Right atrium auricular region (tissue), 2 donors: ENCODE measurements at regions not wholly inside any gene's neighbourhood (a gene's known extent, or its start where the extent isn't known, plus 50 kb on each side); places are given as distances from the start of the nearest gene placed in this dataset.
"Not testable (repeated sequence)": the region's sequence is repeated elsewhere in the genome, so short reads cannot be mapped to it uniquely, and the experiment has no call there.

ENCODE experiments used
- DNase-seq: peaks from one replicate; pipeline ENCODE4 v3.0.0-alpha.2; 2019; ENCODE audit warnings: low spot score
- H3K27ac ChIP-seq, 2 donors: fragments of 200-600 bp; sonication (generic); 1 replicate in 1 of 2; 2 replicates in 1 of 2; pipeline ENCODE4 v1.5.1; 2016 to 2019
- H3K27me3 ChIP-seq, 2 donors: fragments of 200-600 bp; sonication (generic); one replicate each; pipeline versions ENCODE4 v1.5.1 to v1.6.0; 2017 to 2019
- H3K36me3 ChIP-seq: fragments of 200-600 bp; sonication (generic); one replicate; pipeline ENCODE4 v1.5.1; 2016
- H3K4me1 ChIP-seq, 2 donors: fragments of 200-600 bp; sonication (generic); one replicate each; pipeline versions ENCODE4 v1.5.1 to v1.6.0; 2017 to 2019
- H3K4me3 ChIP-seq, 2 donors: fragments of 200-600 bp; sonication (generic); 1 replicate in 1 of 2; 2 replicates in 1 of 2; pipeline ENCODE4 v1.5.1; 2017 to 2019; ENCODE audit warnings: mild to moderate bottlenecking in 1 of 2, moderate library complexity in 1 of 2
- H3K9me3 ChIP-seq, 2 donors: fragments of 200-600 bp; sonication (generic); one replicate each; pipeline ENCODE4 v1.5.1; 2019
- TF ChIP-seq, protein P1 (sequence below), 2 donors: fragments of 200-600 bp; sonication (generic); IDR thresholded peaks; one replicate each; pipeline ENCODE4 v1.5.1; 2019; ENCODE audit warnings: antibody characterized with exemption in 2 of 2

DNA sequence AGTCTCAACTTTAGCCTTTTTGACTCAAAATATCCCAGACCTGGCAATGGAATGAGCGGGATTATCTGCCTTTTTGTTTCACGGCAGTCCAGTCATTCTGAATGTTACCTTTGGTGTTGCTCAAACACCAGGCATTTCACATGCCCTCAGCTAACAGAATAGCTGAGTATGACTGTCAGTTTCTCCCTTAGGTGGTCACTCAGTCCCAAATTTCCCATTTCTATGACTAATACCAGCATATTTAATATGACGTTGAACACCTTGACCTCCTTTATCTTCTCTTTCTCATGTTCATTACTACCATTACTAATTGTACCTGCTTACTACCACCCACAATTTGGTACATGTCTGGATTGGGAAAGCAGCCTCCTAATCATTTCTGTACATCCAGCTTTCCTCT lies 65.2 kb downstream of the EDN1 start:
- Histone ChIP-seq H3K9me3 (peaks cover 0 to 17% of the 10 kb centered on the region in 2 donors), H3K27me3 (no peaks in the 10 kb centered on the region), H3K4me1 (no peaks in the 10 kb centered on the region), H3K36me3 (no peaks in the 10 kb centered on the region), H3K27ac (no peak overlapping the region), H3K4me3 (no peak overlapping the region)
- no peak for DNase-seq
- TF ChIP-seq, protein P1, sequence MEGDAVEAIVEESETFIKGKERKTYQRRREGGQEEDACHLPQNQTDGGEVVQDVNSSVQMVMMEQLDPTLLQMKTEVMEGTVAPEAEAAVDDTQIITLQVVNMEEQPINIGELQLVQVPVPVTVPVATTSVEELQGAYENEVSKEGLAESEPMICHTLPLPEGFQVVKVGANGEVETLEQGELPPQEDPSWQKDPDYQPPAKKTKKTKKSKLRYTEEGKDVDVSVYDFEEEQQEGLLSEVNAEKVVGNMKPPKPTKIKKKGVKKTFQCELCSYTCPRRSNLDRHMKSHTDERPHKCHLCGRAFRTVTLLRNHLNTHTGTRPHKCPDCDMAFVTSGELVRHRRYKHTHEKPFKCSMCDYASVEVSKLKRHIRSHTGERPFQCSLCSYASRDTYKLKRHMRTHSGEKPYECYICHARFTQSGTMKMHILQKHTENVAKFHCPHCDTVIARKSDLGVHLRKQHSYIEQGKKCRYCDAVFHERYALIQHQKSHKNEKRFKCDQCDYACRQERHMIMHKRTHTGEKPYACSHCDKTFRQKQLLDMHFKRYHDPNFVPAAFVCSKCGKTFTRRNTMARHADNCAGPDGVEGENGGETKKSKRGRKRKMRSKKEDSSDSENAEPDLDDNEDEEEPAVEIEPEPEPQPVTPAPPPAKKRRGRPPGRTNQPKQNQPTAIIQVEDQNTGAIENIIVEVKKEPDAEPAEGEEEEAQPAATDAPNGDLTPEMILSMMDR (IDR thresholded peaks at IDR 0.05) = no peak

DNA sequence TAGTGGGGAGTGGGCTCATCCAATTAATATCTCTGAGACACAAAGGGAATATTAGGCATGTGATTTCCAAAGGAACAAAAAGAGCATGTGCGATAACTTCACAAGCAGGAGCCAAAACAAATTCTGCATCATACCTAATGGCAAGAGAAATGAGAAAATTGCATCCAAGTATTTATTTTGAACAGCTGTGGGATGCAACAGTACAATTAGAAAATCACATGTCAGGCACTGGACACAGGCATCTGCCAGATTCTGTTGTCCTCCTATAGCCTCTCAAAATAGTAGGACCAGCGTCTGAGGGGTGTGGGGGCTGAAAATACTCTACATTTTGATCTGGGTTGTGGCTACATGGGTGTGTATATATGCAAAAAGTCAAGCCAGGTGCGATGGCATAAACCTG lies 66.3 kb downstream of the EDN1 start:
- no peak overlapping the region for H3K27ac ChIP-seq
- no peaks in the 10 kb centered on the region for H3K27me3 ChIP-seq
- H3K4me3 ChIP-seq = no peak overlapping the region
- peaks cover 0 to 14% of the 10 kb centered on the region in 2 donors for H3K9me3 ChIP-seq
- H3K4me1 ChIP-seq = no peaks in the 10 kb centered on the region
- H3K36me3 ChIP-seq = no peaks in the 10 kb centered on the region
- TF ChIP-seq, protein P1 (IDR thresholded peaks at IDR 0.05) = no peak
- DNase-seq = no peak

- no peaks in the 10 kb centered on the region for H3K36me3 ChIP-seq
- no peak for DNase-seq
- no peak overlapping the region for H3K27ac ChIP-seq
- H3K9me3 ChIP-seq = peaks cover 0 to 5% of the 10 kb centered on the region in 2 donors
- TF ChIP-seq, protein P1 (IDR thresholded peaks at IDR 0.05) = no peak
- no peaks in the 10 kb centered on the region for H3K27me3 ChIP-seq
- H3K4me3 ChIP-seq = no peak overlapping the region
- H3K4me1 ChIP-seq = no peaks in the 10 kb centered on the region
Measured at GRCh38 chr6:12356983-12357972, 67.1 kb downstream of the EDN1 start.

- Histone ChIP-seq H3K4me3 (no peak overlapping the region), H3K36me3 (no peaks in the 10 kb centered on the region), H3K4me1 (no peaks in the 10 kb centered on the region), H3K9me3 (no peaks in the 10 kb centered on the region), H3K27me3 (no peaks in the 10 kb centered on the region), H3K27ac (no peak overlapping the region)
- no peak for DNase-seq
- TF ChIP-seq, protein P1 (IDR thresholded peaks at IDR 0.05) = no peak
Measured at GRCh38 chr6:12359036-12359435, 68.9 kb downstream of the EDN1 start.

DNA sequence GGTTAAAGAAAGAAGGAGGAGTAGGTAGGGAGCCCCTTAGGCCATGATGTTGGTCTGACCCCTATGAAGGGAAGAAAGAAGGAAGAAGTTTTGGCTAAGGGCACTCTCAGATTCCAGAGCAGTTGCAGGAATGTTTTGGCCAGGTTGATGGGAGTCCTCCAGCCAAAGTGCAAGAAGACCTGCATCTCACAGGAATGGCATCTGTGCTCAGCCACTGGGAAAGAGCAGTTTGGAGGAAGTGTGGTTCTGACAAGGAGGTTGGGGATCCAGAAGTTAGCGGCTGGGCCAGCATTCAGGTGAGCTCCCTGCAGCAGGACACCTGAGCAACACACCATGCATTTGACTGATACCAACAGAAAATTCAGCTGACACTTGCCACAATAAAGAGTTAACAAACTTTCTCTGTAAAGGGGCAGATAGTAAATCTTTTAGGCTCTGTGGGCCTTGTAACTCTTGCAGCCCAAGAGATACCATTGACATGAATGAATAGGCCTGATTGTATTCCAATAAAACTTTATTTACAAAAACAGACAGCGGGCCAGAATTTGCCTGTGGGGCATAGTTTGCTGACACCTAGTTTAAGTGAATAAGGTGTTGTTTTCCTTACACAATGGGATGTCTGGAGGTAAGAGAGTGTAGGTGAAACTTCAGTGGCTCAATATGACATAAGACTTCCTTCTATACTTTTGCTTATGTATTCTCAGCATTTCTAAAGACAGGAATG lies 71.0 kb downstream of the EDN1 start:
- Histone ChIP-seq H3K36me3 (no peaks in the 10 kb centered on the region), H3K9me3 (no peaks in the 10 kb centered on the region), H3K27me3 (no peaks in the 10 kb centered on the region), H3K4me1 (peaks cover 0 to 7% of the 10 kb centered on the region in 2 donors), H3K4me3 (no peak overlapping the region), H3K27ac (no peak overlapping the region)
- no peak for DNase-seq
- TF ChIP-seq, protein P1 (IDR thresholded peaks at IDR 0.05) = no peak

GRCh38 chr6:12363277-12363650 lies 73.1 kb downstream of the EDN1 start:
- not testable (repeated sequence) for H3K27me3 ChIP-seq, H3K4me3 ChIP-seq, H3K4me1 ChIP-seq, H3K36me3 ChIP-seq, H3K9me3 ChIP-seq, H3K27ac ChIP-seq, DNase-seq
